Brain microvascular endothelial cell (primary cell): ENCODE measurements at regions not wholly inside any gene's neighbourhood (a gene's known extent, or its start where the extent isn't known, plus 50 kb on each side); places are given as distances from the start of the nearest gene placed in this dataset.

Experiments used
- DNase-seq: peaks from one replicate; pipeline ENCODE4 v3.0.0-alpha.2; 2020
- H3K27ac ChIP-seq: fragments of 250-450 bp; sonication (Bioruptor Pico); 2 replicates; pipeline ENCODE4 v1.5.1; 2020; ENCODE audit warnings: mild to moderate bottlenecking, moderate library complexity
- H3K27me3 ChIP-seq: fragments of 250-450 bp; sonication (Bioruptor Pico); replicated peaks from 2 replicates; pipeline ENCODE4 v1.5.1; 2020; ENCODE audit warnings: mild to moderate bottlenecking
- H3K36me3 ChIP-seq: fragments of 250-450 bp; sonication (Bioruptor Pico); replicated peaks from 2 replicates; pipeline ENCODE4 v1.5.1; 2020; ENCODE audit warnings: mild to moderate bottlenecking
- H3K4me3 ChIP-seq: 2 replicates; pipeline ENCODE4 v1.5.1; 2011; ENCODE audit warnings: low read depth, mild to moderate bottlenecking, control low read depth, low read length, moderate library complexity
- CTCF ChIP-seq: IDR thresholded peaks from 2 replicates; pipeline ENCODE4 v1.5.1; 2011; ENCODE audit warnings: low read depth, mild to moderate bottlenecking, moderate library complexity, low read length, control low read depth, inconsistent platforms; ENCODE audit errors: missing control alignments
- in situ Hi-C: cut with HindIII; loops from 2 replicates; pipeline ENCODE4 v1.10.0; 2017; ENCODE audit warnings: low sequenced_read_pairs, low pct_ligation_motif_present

GRCh38 chr2:175535631-175536030 is 354.1 kb upstream of the ATP5MC3 start:
- Histone ChIP-seq H3K36me3 (no peaks in the 10 kb centered on the region), H3K4me3 (no peak overlapping the region), H3K27me3 (no peaks in the 10 kb centered on the region), H3K27ac (no peak overlapping the region)
- in situ Hi-C loops = no loop called here
- TF ChIP-seq CTCF = no peak
- no peak for DNase-seq

- Histone ChIP-seq H3K4me3 (no peak overlapping the region), H3K36me3 (no peaks in the 10 kb centered on the region), H3K27ac (no peak overlapping the region), H3K27me3 (no peaks in the 10 kb centered on the region)
- DNase-seq = no peak
- TF ChIP-seq CTCF = no peak
- in situ Hi-C loops = no loop called here
These were observed 344.5 kb upstream of the ATP5MC3 start for GRCh38 chr2:175525975-175526374.

- DNase-seq = no peak
- in situ Hi-C loops = no loop called here
- no peak for TF ChIP-seq CTCF
- Histone ChIP-seq H3K4me3 (no peak overlapping the region), H3K27ac (no peak overlapping the region), H3K27me3 (no peaks in the 10 kb centered on the region), H3K36me3 (no peaks in the 10 kb centered on the region)
These were observed 341.5 kb upstream of the ATP5MC3 start for GRCh38 chr2:175523001-175523400.

GRCh38 chr2:175518206-175518605 is 336.7 kb upstream of the ATP5MC3 start:
- H3K27ac ChIP-seq = no peak overlapping the region
- H3K4me3 ChIP-seq = no peak overlapping the region
- no peaks in the 10 kb centered on the region for H3K27me3 ChIP-seq
- no peaks in the 10 kb centered on the region for H3K36me3 ChIP-seq
- TF ChIP-seq CTCF = no peak
- DNase-seq = no peak
- in situ Hi-C loops = no loop called here

- no peak for DNase-seq
- H3K4me3 ChIP-seq = no peak overlapping the region
- no peaks in the 10 kb centered on the region for H3K27me3 ChIP-seq
- no peaks in the 10 kb centered on the region for H3K36me3 ChIP-seq
- H3K27ac ChIP-seq = no peak overlapping the region
- in situ Hi-C loops = no loop called here
- TF ChIP-seq CTCF = no peak
These were observed 335.0 kb upstream of the ATP5MC3 start for GRCh38 chr2:175516555-175516954.

GRCh38 chr2:175500255-175500654 is 318.7 kb upstream of the ATP5MC3 start:
- H3K36me3 ChIP-seq = no peaks in the 10 kb centered on the region
- no peaks in the 10 kb centered on the region for H3K27me3 ChIP-seq
- no peak overlapping the region for H3K27ac ChIP-seq
- no peak overlapping the region for H3K4me3 ChIP-seq
- TF ChIP-seq CTCF = no peak
- no peak for DNase-seq
- in situ Hi-C loops = no loop called here
